Activated CD4-positive, alpha-beta T cell treated with anti-CD3 and anti-CD28 coated beads, Interleukin-2, Interleukin-6, amounts not matched to agents 100 ng/mL and 50 ng/mL, durations not matched to agents 16 hours and 8 hours (primary cell): ENCODE measurements at regions not wholly inside any gene's neighbourhood (a gene's known extent, or its start where the extent isn't known, plus 50 kb on each side); places are given as distances from the start of the nearest gene placed in this dataset.

Source experiments
- DNase-seq: peaks from one replicate; pipeline ENCODE4 v3.0.0-alpha.2; 2020

GRCh38 chr2:67462738-67463496 lies 65.8 kb downstream of the ETAA1 start:
- no peak for DNase-seq

DNA sequence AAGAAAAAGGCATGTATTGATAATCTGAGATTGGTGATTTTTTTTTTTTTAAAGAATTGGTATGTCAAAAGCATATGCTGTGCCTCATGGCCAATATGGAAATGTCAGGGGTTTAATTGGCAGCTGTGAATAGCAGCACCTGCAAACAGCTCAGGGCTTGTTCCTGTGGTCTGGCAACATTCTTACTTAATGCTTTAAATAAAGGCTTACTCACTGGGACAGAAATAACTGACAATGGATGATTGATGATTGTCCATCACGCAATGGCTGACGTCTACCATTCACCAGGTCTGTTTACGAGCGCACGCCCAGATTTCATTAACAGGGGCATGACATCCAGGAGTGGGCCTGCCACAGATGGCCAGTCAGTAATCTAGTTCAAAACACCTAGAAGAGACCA lies 66.7 kb downstream of the ETAA1 start:
- no peak for DNase-seq

GRCh38 chr2:67465623-67466022 lies 68.5 kb downstream of the ETAA1 start:
- DNase-seq, result no peak

DNA sequence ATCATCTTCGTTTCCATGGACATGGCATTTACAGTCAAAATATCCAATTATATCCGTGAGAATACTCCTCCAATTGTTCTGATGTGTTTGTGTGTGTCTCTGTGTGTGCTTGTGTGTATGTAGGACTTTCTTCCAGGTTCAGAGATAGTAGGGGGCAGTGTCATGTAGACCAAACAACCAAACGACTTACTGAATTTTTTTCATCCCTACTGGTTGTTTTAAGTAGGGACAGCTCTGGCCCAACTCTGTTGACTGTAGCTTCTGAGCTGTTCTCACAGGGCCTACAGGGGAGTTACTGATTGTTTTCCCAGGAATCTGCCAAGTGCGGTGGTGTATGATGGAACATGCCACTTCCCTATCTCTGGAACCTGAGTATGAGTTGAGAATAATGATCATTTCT lies 69.6 kb downstream of the ETAA1 start:
- DNase-seq, result no peak

- no peak for DNase-seq
Observed at GRCh38 chr2:67471681-67472080, 74.5 kb downstream of the ETAA1 start.

DNA sequence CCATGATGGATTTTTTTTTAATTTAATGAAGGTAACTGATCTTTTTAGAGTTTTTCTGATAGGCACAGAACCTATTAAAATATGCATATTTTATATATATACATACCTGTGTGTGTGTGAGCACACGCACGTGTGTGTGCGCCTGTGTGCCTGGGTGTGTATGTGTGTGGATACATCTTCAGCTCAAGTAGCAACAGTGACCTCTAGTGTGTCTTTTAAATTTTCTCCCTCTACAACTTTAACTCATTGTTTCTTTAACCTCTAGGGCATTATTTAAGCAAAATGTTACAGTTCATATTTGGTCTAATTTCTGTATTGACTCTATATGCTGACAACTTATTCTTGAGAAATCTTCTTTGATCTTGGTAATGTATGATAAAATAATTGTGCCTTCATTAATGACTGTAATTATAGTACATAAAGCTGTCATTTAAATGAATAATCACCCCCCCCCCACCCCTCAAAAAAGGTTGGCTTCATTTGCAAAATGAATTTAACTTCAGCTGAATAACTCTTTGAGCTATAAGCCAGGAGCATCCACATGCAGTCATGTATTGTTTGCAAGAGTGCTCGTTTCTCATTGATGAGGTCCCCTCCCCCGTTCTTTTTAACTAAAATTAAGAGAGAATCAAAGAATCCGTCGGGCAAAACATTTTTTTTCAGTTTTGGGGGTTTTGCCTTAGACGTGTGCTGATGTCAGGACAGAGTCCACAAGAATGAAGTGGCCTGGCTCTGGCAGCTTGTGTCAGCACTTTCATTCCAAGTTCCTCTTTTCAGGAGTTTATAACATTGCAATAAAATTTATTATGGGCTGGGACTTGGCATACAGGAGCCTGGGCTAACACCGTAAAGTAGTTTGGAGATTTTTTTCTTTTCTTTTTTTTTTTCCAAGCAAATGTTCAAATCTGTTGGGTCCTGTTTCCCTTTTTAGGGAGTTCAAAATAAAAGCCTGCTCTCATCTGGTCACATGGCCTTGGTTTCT lies 80.0 kb downstream of the ETAA1 start:
- no peak for DNase-seq

DNA sequence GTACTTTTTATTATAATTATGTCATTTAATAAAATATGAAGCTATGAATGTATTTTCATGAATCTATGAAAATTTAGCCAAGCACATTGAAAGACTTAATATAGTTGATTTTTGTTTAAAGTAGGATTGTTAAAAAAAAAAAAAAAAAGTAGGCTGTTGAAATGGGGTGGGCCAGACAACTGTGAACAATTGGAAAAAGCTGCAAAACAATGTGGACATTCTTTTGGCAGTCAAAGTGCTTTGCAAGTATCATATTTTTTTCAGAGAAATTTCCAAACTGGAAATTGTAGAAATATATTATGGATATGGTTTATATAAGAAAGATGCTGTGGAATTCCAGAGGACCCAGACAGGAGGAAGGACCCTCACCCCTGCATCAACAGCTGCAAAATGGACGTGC lies 82.1 kb downstream of the ETAA1 start:
- DNase-seq, result no peak

DNA sequence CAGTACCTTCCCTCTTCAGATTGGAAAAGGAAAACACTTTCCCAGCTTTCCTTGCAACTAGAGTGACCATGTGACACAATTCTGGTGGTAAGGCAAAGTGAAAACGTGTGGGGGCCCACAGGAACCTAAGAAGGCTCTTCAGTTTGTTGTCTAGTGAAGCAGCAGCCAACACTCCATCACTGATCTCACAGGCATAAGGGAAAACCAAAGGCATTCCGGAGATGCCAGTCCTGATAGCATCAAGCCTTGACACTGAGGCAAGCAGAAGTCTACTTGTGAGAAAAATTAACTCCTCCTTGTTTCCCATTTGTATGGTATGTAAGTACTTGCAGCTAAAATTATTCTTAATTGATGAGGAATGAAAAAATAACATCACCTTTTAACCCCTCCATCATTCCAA lies 88.3 kb downstream of the ETAA1 start:
- no peak for DNase-seq

DNA sequence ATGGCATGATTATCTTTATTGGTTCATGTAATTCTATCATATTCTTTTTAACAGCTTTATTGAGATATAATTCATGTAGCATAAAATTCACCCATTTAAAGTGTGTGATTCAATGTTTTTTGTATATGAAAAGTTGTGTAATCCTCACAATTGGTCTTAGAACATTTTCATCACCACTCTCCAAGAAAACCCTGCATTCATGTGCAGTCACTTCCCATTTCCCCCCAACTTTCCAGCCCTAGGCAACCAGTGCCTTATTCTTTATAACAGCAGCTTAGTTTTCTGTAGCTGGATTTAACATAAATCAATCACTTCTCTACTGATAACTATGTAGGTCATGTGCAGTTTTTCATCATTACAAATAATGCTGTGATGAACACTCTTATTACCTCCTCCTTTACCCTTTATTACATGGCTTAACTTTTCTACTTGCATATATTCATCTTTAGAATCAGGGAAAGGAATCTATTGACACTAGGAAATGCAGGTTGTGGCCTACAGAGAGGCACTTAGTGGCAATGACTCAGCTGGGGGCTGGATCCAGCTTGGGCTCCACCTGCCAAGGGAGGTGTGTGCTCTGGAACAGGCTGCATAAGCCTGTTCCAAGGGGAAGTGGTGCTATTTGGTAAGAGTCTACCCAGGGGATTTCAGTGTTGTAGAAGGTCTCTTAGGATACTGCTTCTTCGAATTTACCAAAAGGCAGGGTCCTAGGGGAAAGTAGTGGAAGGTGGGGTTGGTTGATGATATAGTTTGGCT lies 89.1 kb downstream of the ETAA1 start:
- no peak for DNase-seq

DNA sequence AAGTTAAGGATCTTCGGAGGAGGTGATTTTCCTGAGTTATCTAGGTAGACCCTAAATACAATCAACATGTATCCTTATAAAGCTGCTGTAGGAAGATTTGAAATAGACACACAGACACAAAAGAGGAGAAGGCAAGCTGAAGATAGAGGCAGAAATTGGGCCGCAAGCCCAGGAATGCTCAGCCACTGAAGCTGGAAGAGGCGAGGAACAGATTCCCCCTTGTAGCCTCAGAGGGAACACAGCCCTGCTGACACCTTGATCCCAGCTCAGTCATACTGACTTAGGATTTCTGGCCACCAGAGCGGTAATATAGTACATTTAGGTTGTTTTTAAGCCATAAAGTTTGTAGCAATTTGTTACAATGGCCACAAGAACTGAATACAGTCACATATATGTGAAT lies 90.9 kb downstream of the ETAA1 start:
- no peak for DNase-seq

DNA sequence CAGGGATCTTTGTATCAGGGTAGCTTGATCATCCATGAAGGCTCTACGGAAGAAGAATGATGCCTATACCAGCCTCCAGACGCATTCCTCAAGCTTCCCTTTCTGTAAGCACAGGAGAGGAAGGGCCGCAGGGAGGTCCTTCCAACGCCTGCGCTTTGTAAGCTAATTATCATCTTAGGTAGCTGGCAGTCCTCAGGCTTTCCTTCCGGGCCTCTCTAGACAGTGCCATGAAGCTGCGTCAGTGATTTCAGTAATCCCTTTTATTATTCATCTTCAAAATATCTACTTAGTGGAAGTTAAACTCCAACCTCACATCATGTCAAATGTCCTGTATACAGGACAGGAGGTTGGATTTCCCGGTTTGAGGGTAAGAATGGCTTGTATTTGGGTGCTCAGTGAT lies 92.3 kb downstream of the ETAA1 start:
- no peak for DNase-seq

DNA sequence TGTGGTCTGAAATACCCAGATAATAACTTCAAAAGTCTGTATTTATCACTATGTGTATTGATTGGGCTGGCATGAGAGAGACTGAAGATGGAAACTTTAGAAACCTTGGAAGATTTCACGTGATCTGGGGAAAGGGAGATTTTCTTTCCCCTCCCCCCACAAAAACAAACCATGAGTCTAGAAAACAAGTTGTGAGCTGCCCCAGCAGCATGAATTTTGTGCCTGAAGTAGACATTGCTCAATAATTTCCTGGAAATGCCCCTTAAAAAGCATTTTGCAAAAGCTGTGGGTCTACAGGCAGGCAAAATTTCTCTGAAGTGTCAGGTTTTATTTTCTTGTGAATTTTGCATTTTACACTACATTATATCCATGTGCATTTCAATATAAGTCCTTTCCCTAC lies 101.8 kb downstream of the ETAA1 start:
- no peak for DNase-seq

DNA sequence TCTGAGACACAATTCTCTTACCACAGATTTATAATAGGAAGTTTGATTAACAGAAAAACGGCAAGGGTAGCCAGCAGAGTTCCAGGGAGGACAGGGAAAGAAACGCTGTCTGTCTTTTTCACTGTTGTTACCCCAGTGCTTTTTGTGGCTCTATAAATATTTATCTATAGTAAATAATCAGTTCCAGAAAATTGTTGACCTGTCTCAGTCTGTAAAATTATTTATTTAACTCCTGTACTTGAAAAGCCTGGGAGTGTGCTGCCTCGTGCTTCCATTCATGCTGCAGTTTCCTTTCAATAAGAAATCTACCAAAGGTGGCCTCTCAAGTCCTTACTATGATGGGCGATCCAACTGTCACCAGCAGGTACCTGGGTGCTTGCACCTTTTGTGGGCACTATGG lies 102.9 kb downstream of the ETAA1 start:
- no peak for DNase-seq

- DNase-seq, result no peak
Observed at GRCh38 chr2:67500541-67500940, 103.4 kb downstream of the ETAA1 start.

GRCh38 chr2:67502346-67503065 lies 105.4 kb downstream of the ETAA1 start:
- no peak for DNase-seq

DNA sequence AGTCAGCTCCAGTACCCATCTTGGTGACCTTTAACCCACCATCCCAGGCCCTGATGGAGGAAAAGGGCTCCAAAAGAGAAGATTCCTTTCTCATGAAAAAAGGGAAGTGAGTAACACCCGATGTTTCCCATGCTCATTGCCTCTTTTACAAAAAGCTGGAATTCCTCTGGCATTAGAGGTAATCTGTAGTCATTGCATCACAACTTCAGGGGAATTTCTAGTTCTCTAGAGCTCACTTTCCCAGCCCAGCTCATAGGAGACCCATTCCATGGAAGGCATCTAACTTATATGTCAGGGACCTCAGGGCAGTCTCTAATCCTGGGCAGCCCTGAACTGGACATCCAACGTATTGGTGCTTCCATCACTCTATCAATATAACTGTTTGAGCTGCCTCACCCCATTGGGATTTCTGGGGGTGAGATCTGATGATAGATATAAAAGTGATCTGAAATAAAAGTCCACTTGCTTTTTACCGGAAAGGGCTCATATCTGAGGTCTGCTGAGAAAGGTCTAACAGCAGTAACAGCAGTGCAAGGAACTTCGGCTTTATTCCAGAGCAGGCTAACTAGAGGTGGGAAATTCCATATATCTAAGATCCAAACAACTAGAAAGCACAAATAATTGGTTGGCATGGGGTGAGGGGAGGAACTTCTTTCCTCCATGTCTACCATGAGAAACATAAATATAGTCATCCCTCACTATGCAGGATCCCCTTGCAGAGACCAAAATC lies 106.1 kb downstream of the ETAA1 start:
- DNase-seq, result no peak

- no peak for DNase-seq
Observed at GRCh38 chr2:67510745-67511144, 113.6 kb downstream of the ETAA1 start.

DNA sequence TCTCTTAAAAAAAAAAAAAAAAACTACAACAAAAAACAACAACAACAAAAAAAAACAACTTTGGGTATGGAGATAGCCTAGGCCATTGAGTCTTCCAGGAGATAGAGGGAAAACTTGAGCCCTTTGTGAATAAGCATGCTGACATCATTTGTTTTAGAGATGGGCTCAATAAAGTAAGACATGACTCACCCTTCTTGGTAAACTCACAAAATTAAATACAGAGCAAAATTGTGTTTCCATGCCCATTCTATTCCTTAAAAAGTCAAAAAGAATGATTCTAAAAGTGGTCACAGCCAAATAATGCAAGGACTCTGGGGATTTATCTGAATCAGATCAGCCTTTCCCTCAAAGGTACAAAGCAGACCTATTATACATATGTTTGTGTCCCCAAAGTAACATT lies 117.4 kb downstream of the ETAA1 start:
- DNase-seq, result no peak

- no peak for DNase-seq
Observed at GRCh38 chr2:67515056-67515455, 117.9 kb downstream of the ETAA1 start.

DNA sequence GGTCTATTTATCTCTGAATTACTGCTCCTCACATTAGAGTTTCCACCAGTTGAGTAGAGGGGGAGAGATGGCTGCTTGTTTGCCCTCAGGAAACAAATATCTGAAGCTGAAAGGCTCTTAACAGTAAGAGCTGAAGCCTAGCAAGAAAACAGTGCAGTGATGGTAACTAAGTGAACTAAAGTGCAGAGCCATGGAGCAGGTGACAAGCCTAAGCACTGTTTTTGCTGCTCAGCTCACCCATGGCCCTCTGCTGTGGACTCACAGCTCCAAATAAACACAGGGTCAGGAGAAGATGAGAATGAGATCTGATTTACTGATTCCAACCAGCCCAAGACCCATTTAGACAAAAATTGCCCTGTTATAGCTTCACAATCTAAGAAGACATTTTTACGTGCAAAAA lies 118.4 kb downstream of the ETAA1 start:
- DNase-seq, result no peak

DNA sequence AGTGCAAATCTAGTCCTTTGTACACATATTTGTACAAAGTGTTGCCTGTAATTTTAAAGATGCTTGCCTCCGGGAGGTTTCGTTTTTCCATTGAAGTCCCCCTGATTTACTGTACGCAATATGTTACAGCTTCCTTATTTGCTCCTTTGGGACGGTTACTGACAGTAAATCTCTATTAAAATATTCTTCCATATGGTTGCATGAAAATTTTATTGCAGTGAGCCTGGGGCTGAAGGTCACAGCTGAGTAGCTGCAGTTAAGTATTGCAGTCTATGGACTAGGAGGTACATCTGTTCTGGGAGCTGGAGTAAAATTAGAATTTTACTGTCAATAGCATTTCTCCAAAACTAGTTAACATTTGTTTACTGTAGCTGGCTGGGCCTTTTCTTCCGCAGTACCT lies 119.2 kb downstream of the ETAA1 start:
- DNase-seq, result no peak

GRCh38 chr2:67516899-67517530 lies 119.9 kb downstream of the ETAA1 start:
- DNase-seq, result no peak
